ENCODE measurements at regions not wholly inside any gene's neighbourhood (a gene's known extent, or its start where the extent isn't known, plus 50 kb on each side); places are given as distances from the start of the nearest gene placed in this dataset.

DNA sequence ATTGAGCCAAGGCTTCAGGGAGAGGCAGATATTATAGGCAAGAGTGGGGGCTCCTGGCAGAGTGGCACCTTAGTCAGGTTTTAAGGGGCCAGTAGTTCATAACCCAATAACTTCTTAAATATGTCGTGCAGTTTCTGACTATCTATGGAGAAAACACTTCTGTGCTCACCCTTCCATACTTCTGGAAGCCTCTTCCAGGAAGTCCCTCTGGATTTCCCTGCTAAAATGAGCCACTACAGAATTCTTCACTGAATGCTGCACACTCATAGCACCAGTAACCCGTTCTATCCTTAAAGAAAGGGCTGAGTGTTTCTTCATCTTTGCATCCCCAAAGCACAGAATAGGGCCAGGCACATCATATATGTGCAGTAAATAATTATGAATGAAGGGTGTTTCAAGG is 198.5 kb upstream of the SLC24A3 start:
- no peaks in the 10 kb centered on the region for H3K36me3 ChIP-seq
- H3K27ac ChIP-seq = no peak overlapping the region
- no peak for DNase-seq
- no peak for TF ChIP-seq CTCF (IDR thresholded peaks at IDR 0.05)
- H3K27me3 ChIP-seq = no peaks in the 10 kb centered on the region
- H3K9me3 ChIP-seq = no peaks in the 10 kb centered on the region
- H3K4me1 ChIP-seq = no peaks in the 10 kb centered on the region
- no peak for ATAC-seq
- H3K4me3 ChIP-seq = no peak overlapping the region
- intact Hi-C loops (cut with DNase I) = no loop called here

GRCh38 chr20:19015351-19016139 is 196.9 kb upstream of the SLC24A3 start:
- Histone ChIP-seq H3K4me3 (no peak overlapping the region), H3K9me3 (no peaks in the 10 kb centered on the region), H3K4me1 (no peaks in the 10 kb centered on the region), H3K27me3 (no peaks in the 10 kb centered on the region), H3K36me3 (no peaks in the 10 kb centered on the region), H3K27ac (no peak overlapping the region)
- no peak for ATAC-seq
- DNase-seq = no peak
- intact Hi-C loops (cut with DNase I) = no loop called here
- TF ChIP-seq CTCF (IDR thresholded peaks at IDR 0.05) = no peak

DNA sequence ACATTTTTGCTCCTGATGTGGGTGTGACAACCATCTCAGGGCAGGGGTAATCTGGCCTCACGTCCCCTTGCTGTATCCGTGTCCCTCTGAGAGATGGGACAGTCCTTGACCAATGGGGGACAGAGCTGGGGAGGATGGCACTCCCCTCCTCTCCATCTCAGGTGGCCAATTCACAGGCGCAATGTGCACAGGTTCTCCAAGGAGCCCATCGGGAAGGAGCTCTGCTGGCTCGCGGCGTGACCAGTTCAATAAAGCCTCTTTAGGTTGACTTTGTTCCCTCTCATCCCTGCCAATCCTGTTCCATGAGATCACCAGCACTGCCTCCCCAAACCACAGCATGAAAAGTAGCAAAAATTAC is 196.3 kb upstream of the SLC24A3 start:
- Histone ChIP-seq H3K27me3 (no peaks in the 10 kb centered on the region), H3K4me1 (no peaks in the 10 kb centered on the region), H3K27ac (no peak overlapping the region), H3K4me3 (no peak overlapping the region), H3K9me3 (no peaks in the 10 kb centered on the region), H3K36me3 (no peaks in the 10 kb centered on the region)
- no peak for TF ChIP-seq CTCF (IDR thresholded peaks at IDR 0.05)
- intact Hi-C loops (cut with DNase I) = no loop called here
- ATAC-seq (no peak), DNase-seq (no peak)

DNA sequence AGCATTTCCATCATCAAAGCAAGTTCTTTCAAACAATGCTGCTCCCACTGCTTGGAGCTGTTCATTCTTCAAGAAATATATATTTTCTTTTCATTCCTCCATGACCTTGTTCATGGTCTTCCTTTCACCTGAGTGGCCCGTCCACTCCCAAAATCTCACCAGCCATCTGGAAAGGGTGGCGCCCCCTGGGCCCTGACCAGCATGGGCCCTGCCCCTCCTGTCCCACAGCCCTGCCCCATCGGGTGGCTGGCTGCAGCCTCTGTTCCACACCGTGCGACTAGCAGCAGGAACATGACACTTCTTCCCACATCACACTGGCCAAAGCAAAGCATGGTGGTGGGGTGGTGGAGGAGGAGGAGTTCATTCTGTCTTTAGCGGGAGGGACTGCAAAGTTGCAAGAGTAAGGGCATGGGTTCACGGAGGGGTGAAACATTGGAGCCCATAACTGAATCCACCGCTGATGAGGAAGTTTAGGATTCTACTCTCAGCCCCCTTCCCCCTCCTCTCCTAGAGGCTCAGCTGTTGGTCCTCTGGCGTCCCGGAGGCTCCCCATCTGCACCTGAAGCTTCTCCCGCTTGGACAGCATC is 195.2 kb upstream of the SLC24A3 start:
- H3K4me1 ChIP-seq = no peaks in the 10 kb centered on the region
- no peak for TF ChIP-seq CTCF (IDR thresholded peaks at IDR 0.05)
- no peak for ATAC-seq
- H3K9me3 ChIP-seq = no peaks in the 10 kb centered on the region
- no peak overlapping the region for H3K27ac ChIP-seq
- H3K4me3 ChIP-seq = no peak overlapping the region
- H3K27me3 ChIP-seq = no peaks in the 10 kb centered on the region
- no peak for DNase-seq
- H3K36me3 ChIP-seq = no peaks in the 10 kb centered on the region
- intact Hi-C loops (cut with DNase I) = no loop called here

- H3K4me1 ChIP-seq = no peaks in the 10 kb centered on the region
- no peak for TF ChIP-seq CTCF (IDR thresholded peaks at IDR 0.05)
- no peaks in the 10 kb centered on the region for H3K36me3 ChIP-seq
- no peak overlapping the region for H3K4me3 ChIP-seq
- H3K27me3 ChIP-seq = no peaks in the 10 kb centered on the region
- DNase-seq (no peak), ATAC-seq (no peak)
- H3K9me3 ChIP-seq = no peaks in the 10 kb centered on the region
- no peak overlapping the region for H3K27ac ChIP-seq
- intact Hi-C loops (cut with DNase I) = no loop called here
These were observed 193.6 kb upstream of the SLC24A3 start for GRCh38 chr20:19018881-19019280.

Data from left lung (tissue), 4 donors.